ENCODE measurements at regions not wholly inside any gene's neighbourhood (a gene's known extent, or its start where the extent isn't known, plus 50 kb on each side); places are given as distances from the start of the nearest gene placed in this dataset.

DNA sequence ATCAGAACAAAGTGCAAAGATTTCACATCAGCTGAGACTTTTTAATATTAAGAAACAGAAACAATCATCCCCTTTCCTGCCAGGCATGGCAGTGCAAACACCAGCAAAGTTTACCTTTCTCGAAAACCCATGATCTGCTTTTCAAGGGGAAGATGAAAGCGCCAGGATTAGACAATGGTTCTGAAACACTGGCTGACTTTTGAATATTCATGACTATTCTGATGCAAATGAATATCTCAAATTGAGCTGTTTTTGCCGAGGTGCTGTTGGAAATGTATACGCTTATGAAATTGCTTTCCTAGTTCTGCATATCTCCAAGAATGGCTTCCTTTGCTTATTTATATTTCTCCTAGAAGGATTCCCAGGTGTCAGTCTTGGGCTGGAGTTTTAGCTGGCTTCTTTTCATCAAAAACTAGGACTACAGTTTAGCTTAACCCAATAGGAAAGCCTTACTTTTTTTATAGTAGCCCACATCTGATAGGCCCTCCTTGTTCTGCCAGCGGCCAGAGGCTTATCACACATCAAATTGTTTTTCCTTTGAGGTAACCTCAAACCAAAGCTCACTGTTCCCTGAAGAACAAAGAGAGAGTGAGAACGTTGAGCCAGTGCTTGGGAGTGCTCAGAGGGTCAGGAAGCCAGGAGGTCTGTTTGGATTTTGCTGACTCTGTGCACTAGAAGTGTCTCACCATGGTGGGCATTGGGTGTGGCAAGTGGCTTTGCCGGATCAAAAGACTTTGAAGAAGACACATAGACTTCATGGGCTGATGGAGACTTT lies 74.0 kb upstream of the PLCL2 start:
- TF ChIP-seq, protein P1, sequence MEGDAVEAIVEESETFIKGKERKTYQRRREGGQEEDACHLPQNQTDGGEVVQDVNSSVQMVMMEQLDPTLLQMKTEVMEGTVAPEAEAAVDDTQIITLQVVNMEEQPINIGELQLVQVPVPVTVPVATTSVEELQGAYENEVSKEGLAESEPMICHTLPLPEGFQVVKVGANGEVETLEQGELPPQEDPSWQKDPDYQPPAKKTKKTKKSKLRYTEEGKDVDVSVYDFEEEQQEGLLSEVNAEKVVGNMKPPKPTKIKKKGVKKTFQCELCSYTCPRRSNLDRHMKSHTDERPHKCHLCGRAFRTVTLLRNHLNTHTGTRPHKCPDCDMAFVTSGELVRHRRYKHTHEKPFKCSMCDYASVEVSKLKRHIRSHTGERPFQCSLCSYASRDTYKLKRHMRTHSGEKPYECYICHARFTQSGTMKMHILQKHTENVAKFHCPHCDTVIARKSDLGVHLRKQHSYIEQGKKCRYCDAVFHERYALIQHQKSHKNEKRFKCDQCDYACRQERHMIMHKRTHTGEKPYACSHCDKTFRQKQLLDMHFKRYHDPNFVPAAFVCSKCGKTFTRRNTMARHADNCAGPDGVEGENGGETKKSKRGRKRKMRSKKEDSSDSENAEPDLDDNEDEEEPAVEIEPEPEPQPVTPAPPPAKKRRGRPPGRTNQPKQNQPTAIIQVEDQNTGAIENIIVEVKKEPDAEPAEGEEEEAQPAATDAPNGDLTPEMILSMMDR (conservative IDR thresholded peaks at IDR 0.05; ENCODE audit: low read depth, low read length): no peak
- DNase-seq (ENCODE audit: low read depth): no peak
- H3K4me3 ChIP-seq (ENCODE audit: low read depth, low read length): no peak overlapping the region

DNA sequence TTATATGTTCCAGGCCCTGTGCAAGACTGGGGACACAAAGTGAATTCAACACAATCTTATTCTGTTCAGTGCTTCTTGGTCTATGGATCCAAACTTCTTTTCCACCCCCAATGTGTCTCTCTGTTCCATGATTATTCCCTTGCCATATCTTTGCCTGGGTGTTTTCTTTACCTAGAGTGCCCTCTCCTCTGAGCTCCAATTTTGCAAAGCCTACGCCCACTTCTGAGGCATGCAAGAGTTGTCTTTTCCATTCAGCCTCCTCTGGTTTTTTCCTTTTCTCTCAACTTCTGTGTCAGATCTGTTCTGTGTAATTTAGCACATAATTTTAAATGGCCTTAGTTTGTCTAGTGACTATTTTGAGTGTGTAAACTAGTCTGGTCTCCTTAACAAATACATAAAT lies 72.8 kb upstream of the PLCL2 start:
- no peak overlapping the region for H3K4me3 ChIP-seq (ENCODE audit: low read depth, low read length)
- DNase-seq (ENCODE audit: low read depth): no peak
- TF ChIP-seq, protein P1 (conservative IDR thresholded peaks at IDR 0.05; ENCODE audit: low read depth, low read length): no peak

- TF ChIP-seq, protein P1 (conservative IDR thresholded peaks at IDR 0.05; ENCODE audit: low read depth, low read length): no peak
- no peak for DNase-seq (ENCODE audit: low read depth)
- H3K4me3 ChIP-seq (ENCODE audit: low read depth, low read length): no peak overlapping the region
These were observed 71.4 kb upstream of the PLCL2 start for GRCh38 chr3:16813336-16813735.

- H3K4me3 ChIP-seq (ENCODE audit: low read depth, low read length): no peak overlapping the region
- DNase-seq (ENCODE audit: low read depth): no peak
- TF ChIP-seq, protein P1 (conservative IDR thresholded peaks at IDR 0.05; ENCODE audit: low read depth, low read length): no peak
These were observed 68.5 kb upstream of the PLCL2 start for GRCh38 chr3:16816048-16816780.

- TF ChIP-seq, protein P1 (conservative IDR thresholded peaks at IDR 0.05; ENCODE audit: low read depth, low read length): no peak
- H3K4me3 ChIP-seq (ENCODE audit: low read depth, low read length): no peak overlapping the region
- DNase-seq (ENCODE audit: low read depth): no peak
These were observed 67.6 kb upstream of the PLCL2 start for GRCh38 chr3:16817197-16817596.

DNA sequence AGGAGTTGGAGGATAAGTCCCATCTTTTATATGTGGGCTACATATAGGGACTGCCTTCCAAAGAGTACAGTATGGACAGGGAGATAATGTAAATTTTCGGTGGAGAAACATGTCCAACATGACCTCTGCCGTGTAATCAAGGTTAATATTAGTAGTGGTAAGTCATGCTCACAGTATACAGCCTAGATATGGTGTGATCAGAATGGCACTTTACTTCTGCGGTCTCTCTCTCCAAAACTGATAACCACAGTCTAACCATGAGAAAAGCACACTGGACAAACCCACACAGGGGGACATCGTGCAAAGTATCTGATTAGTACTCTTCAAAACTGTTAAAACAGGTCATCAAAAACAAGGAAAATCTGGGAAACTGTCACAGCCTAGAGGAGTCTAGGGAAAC lies 66.6 kb upstream of the PLCL2 start:
- no peak for DNase-seq (ENCODE audit: low read depth)

More for the DNA sequence above, 66.6 kb upstream of the PLCL2 start:
- no peak overlapping the region for H3K4me3 ChIP-seq (ENCODE audit: low read depth, low read length)
- TF ChIP-seq, protein P1 (conservative IDR thresholded peaks at IDR 0.05; ENCODE audit: low read depth, low read length): no peak
